ENCODE measurements at regions not wholly inside any gene's neighbourhood (a gene's known extent, or its start where the extent isn't known, plus 50 kb on each side); places are given as distances from the start of the nearest gene placed in this dataset.
"Not testable (repeated sequence)": the region's sequence is repeated elsewhere in the genome, so short reads cannot be mapped to it uniquely, and the experiment has no call there.

GRCh38 chr4:162938738-162939485 lies 227.8 kb downstream of the NAF1 start:
- no peak for DNase-seq

- no peak for DNase-seq
Measured at GRCh38 chr4:162935214-162935613, 231.5 kb downstream of the NAF1 start.

- no peak for DNase-seq
Measured at GRCh38 chr4:162931286-162931685, 235.4 kb downstream of the NAF1 start.

- DNase-seq: no peak
Measured at GRCh38 chr4:162921178-162921785, 245.4 kb downstream of the NAF1 start.

- DNase-seq: no peak
Measured at GRCh38 chr4:162920649-162921048, 246.0 kb downstream of the NAF1 start.

- DNase-seq: no peak
Measured at GRCh38 chr4:162912482-162912881, 254.2 kb downstream of the NAF1 start.

GRCh38 chr4:162911349-162911748 lies 255.3 kb downstream of the NAF1 start:
- no peak for DNase-seq

GRCh38 chr4:162909952-162910351 lies 256.7 kb downstream of the NAF1 start:
- DNase-seq: no peak

- DNase-seq: no peak
Measured at GRCh38 chr4:162894387-162894786, 272.3 kb downstream of the NAF1 start.

- DNase-seq: no peak
Measured at GRCh38 chr4:162891788-162892707, 274.6 kb downstream of the NAF1 start.

GRCh38 chr4:162878096-162878495 lies 288.6 kb downstream of the NAF1 start:
- DNase-seq: no peak

- DNase-seq: no peak
Measured at GRCh38 chr4:162874748-162875147, 291.9 kb downstream of the NAF1 start.

GRCh38 chr4:162871990-162872389 lies 294.7 kb downstream of the NAF1 start:
- DNase-seq: no peak

GRCh38 chr4:162869157-162869556 lies 297.5 kb downstream of the NAF1 start:
- DNase-seq: no peak

- DNase-seq: no peak
Measured at GRCh38 chr4:162866565-162866964, 300.1 kb downstream of the NAF1 start.

- no peak for DNase-seq
Measured at GRCh38 chr4:162865102-162865501, 301.6 kb downstream of the NAF1 start.

- DNase-seq: no peak
Measured at GRCh38 chr4:162853788-162854187, 312.9 kb downstream of the NAF1 start.

- no peak for DNase-seq
Measured at GRCh38 chr4:162852642-162853041, 314.0 kb downstream of the NAF1 start.

- DNase-seq: not testable (repeated sequence)
Measured at GRCh38 chr4:162851241-162851758, 315.4 kb downstream of the NAF1 start.

GRCh38 chr4:162849937-162850336 lies 316.8 kb downstream of the NAF1 start:
- no peak for DNase-seq

- DNase-seq: no peak
Measured at GRCh38 chr4:162847945-162848549, 318.6 kb downstream of the NAF1 start.

GRCh38 chr4:162841753-162842152 lies 324.9 kb downstream of the NAF1 start:
- no peak for DNase-seq

- no peak for DNase-seq
Measured at GRCh38 chr4:162839814-162840213, 326.9 kb downstream of the NAF1 start.

Data from SW 1271 (cell line).